ENCODE measurements at regions not wholly inside any gene's neighbourhood (a gene's known extent, or its start where the extent isn't known, plus 50 kb on each side); places are given as distances from the start of the nearest gene placed in this dataset.

- DNase-seq: no peak
Observed at GRCh38 chr4:18813771-18814170, 792.2 kb upstream of the LCORL start.

- no peak for DNase-seq
Observed at GRCh38 chr4:18813055-18813454, 791.5 kb upstream of the LCORL start.

- DNase-seq: no peak
Observed at GRCh38 chr4:18803781-18804180, 782.2 kb upstream of the LCORL start.

GRCh38 chr4:18798123-18798522 lies 776.6 kb upstream of the LCORL start:
- DNase-seq: no peak

GRCh38 chr4:18795794-18796193 lies 774.2 kb upstream of the LCORL start:
- no peak for DNase-seq

- DNase-seq: no peak
Observed at GRCh38 chr4:18777190-18777930, 755.8 kb upstream of the LCORL start.

GRCh38 chr4:18767921-18768320 lies 746.4 kb upstream of the LCORL start:
- DNase-seq: no peak

GRCh38 chr4:18756671-18757070 lies 735.1 kb upstream of the LCORL start:
- no peak for DNase-seq

- DNase-seq: no peak
Observed at GRCh38 chr4:18754180-18754579, 732.6 kb upstream of the LCORL start.

GRCh38 chr4:18751083-18751482 lies 729.5 kb upstream of the LCORL start:
- no peak for DNase-seq

- DNase-seq: no peak
Observed at GRCh38 chr4:18749391-18749790, 727.8 kb upstream of the LCORL start.

GRCh38 chr4:18736551-18736950 lies 715.0 kb upstream of the LCORL start:
- DNase-seq: no peak

GRCh38 chr4:18735740-18736268 lies 714.2 kb upstream of the LCORL start:
- no peak for DNase-seq

GRCh38 chr4:18734405-18734804 lies 712.9 kb upstream of the LCORL start:
- no peak for DNase-seq

GRCh38 chr4:18733961-18734360 lies 712.4 kb upstream of the LCORL start:
- no peak for DNase-seq

- no peak for DNase-seq
Observed at GRCh38 chr4:18722748-18723191, 701.2 kb upstream of the LCORL start.

GRCh38 chr4:18698119-18698883 lies 676.7 kb upstream of the LCORL start:
- no peak for DNase-seq

- DNase-seq: no peak
Observed at GRCh38 chr4:18695733-18696527, 674.4 kb upstream of the LCORL start.

- no peak for DNase-seq
Observed at GRCh38 chr4:18691431-18692200, 670.1 kb upstream of the LCORL start.

GRCh38 chr4:18690291-18690955 lies 668.9 kb upstream of the LCORL start:
- DNase-seq: no peak

GRCh38 chr4:18689308-18690115 lies 668.0 kb upstream of the LCORL start:
- peak; percentile 4 for DNase-seq

Data from stimulated activated CD4-positive, alpha-beta T cell treated with anti-CD3 and anti-CD28 coated beads, Interleukin-1b, Interleukin-23, amount 100 ng/mL, for 48 hours (primary cell).